ENCODE measurements at regions not wholly inside any gene's neighbourhood (a gene's known extent, or its start where the extent isn't known, plus 50 kb on each side); places are given as distances from the start of the nearest gene placed in this dataset.

- 11% methylated on average over 3 of the region's 3 CpGs for WGBS (ENCODE audit: low lambda C conversion rate)
- in situ Hi-C loops (cut with HindIII; ENCODE audit: extremely low pct_ligation_motif_present, low pct_unique_long_range_greater_than_20kb): no loop called here
Measured at GRCh38 chr3:26474706-26475105, 147.9 kb upstream of the LRRC3B start.

DNA sequence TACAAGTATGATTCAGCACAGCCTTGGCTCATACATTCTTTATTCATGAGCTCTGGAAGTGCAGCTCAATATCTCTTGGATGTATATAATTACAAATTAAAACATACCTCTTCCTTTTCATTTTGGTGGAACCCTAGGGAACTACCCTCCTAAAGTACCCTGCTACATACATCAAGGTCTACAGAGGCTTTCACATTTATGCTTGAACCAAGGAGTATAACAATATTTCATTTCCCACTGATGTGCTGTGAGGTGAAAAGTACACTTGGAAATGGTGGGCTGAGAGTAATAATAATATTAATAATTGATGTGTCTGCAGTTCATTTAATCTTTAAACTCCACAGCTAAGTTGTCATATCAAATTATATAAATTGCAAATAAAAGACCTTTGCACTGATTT is 142.2 kb upstream of the LRRC3B start:
- POLR2A ChIA-PET: no interaction called here
- BruUV-seq (replicated peaks): no TSS peak
- H2AFZ ChIP-seq (ENCODE audit: low read length): no peak overlapping the region
- TF ChIP-seq TEAD3 (CRISPR knock-in tag; optimal IDR thresholded peaks at IDR 0.05; ENCODE audit: borderline replicate concordance): no peak
- TF ChIP-seq ZC3H4 (CRISPR knock-in tag; IDR thresholded peaks at IDR 0.05; ENCODE audit: borderline replicate concordance): no peak
- TF ChIP-seq, protein P1, sequence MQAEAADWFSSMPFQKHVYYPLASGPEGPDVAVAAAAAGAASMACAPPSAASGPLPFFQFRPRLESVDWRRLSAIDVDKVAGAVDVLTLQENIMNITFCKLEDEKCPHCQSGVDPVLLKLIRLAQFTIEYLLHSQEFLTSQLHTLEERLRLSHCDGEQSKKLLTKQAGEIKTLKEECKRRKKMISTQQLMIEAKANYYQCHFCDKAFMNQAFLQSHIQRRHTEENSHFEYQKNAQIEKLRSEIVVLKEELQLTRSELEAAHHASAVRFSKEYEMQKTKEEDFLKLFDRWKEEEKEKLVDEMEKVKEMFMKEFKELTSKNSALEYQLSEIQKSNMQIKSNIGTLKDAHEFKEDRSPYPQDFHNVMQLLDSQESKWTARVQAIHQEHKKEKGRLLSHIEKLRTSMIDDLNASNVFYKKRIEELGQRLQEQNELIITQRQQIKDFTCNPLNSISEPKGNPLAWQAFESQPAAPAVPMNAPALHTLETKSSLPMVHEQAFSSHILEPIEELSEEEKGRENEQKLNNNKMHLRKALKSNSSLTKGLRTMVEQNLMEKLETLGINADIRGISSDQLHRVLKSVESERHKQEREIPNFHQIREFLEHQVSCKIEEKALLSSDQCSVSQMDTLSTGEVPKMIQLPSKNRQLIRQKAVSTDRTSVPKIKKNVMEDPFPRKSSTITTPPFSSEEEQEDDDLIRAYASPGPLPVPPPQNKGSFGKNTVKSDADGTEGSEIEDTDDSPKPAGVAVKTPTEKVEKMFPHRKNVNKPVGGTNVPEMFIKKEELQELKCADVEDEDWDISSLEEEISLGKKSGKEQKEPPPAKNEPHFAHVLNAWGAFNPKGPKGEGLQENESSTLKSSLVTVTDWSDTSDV (CRISPR knock-in tag; IDR thresholded peaks at IDR 0.05): no peak
- no peak for TF ChIP-seq ZNF841 (CRISPR knock-in tag; IDR thresholded peaks at IDR 0.05; ENCODE audit: borderline replicate concordance)
- TF ChIP-seq, protein P2, sequence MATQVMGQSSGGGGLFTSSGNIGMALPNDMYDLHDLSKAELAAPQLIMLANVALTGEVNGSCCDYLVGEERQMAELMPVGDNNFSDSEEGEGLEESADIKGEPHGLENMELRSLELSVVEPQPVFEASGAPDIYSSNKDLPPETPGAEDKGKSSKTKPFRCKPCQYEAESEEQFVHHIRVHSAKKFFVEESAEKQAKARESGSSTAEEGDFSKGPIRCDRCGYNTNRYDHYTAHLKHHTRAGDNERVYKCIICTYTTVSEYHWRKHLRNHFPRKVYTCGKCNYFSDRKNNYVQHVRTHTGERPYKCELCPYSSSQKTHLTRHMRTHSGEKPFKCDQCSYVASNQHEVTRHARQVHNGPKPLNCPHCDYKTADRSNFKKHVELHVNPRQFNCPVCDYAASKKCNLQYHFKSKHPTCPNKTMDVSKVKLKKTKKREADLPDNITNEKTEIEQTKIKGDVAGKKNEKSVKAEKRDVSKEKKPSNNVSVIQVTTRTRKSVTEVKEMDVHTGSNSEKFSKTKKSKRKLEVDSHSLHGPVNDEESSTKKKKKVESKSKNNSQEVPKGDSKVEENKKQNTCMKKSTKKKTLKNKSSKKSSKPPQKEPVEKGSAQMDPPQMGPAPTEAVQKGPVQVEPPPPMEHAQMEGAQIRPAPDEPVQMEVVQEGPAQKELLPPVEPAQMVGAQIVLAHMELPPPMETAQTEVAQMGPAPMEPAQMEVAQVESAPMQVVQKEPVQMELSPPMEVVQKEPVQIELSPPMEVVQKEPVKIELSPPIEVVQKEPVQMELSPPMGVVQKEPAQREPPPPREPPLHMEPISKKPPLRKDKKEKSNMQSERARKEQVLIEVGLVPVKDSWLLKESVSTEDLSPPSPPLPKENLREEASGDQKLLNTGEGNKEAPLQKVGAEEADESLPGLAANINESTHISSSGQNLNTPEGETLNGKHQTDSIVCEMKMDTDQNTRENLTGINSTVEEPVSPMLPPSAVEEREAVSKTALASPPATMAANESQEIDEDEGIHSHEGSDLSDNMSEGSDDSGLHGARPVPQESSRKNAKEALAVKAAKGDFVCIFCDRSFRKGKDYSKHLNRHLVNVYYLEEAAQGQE (IDR thresholded peaks at IDR 0.05; ENCODE audit: borderline replicate concordance in 1 of 2, low read depth in 1 of 2, low read length in 2 of 2): no peak
- no peak for TF ChIP-seq TFE3 (CRISPR knock-in tag; IDR thresholded peaks at IDR 0.05)
- no peak for TF ChIP-seq MED13 (CRISPR knock-in tag; IDR thresholded peaks at IDR 0.05)
- TF ChIP-seq ZNF280B (CRISPR knock-in tag; IDR thresholded peaks at IDR 0.05; ENCODE audit: borderline replicate concordance): no peak
- TF ChIP-seq ZKSCAN5 (CRISPR knock-in tag; IDR thresholded peaks at IDR 0.05): no peak

More at GRCh38 chr3:26474706-26475105, 147.9 kb upstream of the LRRC3B start:
- H4K20me1 ChIP-seq (ENCODE audit: insufficient read depth, low read length): no peaks in the 10 kb centered on the region
- ATAC-seq: no peak
- ChIA-PET POLR2A (no interaction called here), CTCF (ENCODE audit: low intra/inter-chr PET ratio, low total read pairs) (no interaction called here)
- H3K4me1 ChIP-seq (ENCODE audit: insufficient read depth, low read length): no peaks in the 10 kb centered on the region
- intact Hi-C loops (cut with micrococcal nuclease; ENCODE audit: unreplicated experiment): no loop called here
- no peak overlapping the region for H3K4me2 ChIP-seq (ENCODE audit: low read depth, low read length)
- no peaks in the 10 kb centered on the region for H3K27me3 ChIP-seq (ENCODE audit: control insufficient read depth in 1 of 2, insufficient read depth in 2 of 2, low read length in 2 of 2)
- no TSS peak for BruUV-seq (replicated peaks)
- peaks cover 47% of the 10 kb centered on the region for H3K9me3 ChIP-seq (ENCODE audit: low read length)
- TF ChIP-seq ZNF431 (CRISPR knock-in tag; IDR thresholded peaks at IDR 0.05; ENCODE audit: borderline replicate concordance, low read depth): no peak
- no peaks in the 10 kb centered on the region for H3K36me3 ChIP-seq (replicated peaks in 1 of 2; ENCODE audit: control insufficient read depth in 1 of 2, insufficient read depth in 2 of 2, low read length in 2 of 2)
- H3K9ac ChIP-seq (ENCODE audit: insufficient read depth, low read depth, low read length): no peak overlapping the region
- H2AFZ ChIP-seq (ENCODE audit: low read length): no peak overlapping the region
- H3K4me3 ChIP-seq (replicated peaks in 1 of 3; ENCODE audit: insufficient read depth in 1 of 3, low read depth in 2 of 3, low read length in 3 of 3): no peak overlapping the region
- no peak for DNase-seq (ENCODE audit: low spot score)
- no peak overlapping the region for H3K27ac ChIP-seq (ENCODE audit: extremely low read length, insufficient read depth, low read length)
- H3K79me2 ChIP-seq (ENCODE audit: insufficient read depth, low read length): no peaks in the 10 kb centered on the region
- FAIRE-seq: no peak

More for the DNA sequence above, 142.2 kb upstream of the LRRC3B start:
- CTCF ChIA-PET (ENCODE audit: low intra/inter-chr PET ratio, low total read pairs): no interaction called here
- DNase-seq (ENCODE audit: low spot score) (no peak), FAIRE-seq (no peak), ATAC-seq (no peak)
- Histone ChIP-seq H4K20me1 (ENCODE audit: insufficient read depth, low read length) (no peaks in the 10 kb centered on the region), H3K27ac (ENCODE audit: extremely low read length, insufficient read depth, low read length) (no peak overlapping the region), H3K9ac (ENCODE audit: insufficient read depth, low read depth, low read length) (no peak overlapping the region), H3K4me1 (ENCODE audit: insufficient read depth, low read length) (no peaks in the 10 kb centered on the region), H3K79me2 (ENCODE audit: insufficient read depth, low read length) (no peaks in the 10 kb centered on the region), H3K9me3 (ENCODE audit: low read length) (peaks cover 64% of the 10 kb centered on the region), H3K27me3 (ENCODE audit: control insufficient read depth in 1 of 2, insufficient read depth in 2 of 2, low read length in 2 of 2) (no peaks in the 10 kb centered on the region), H3K4me3 (replicated peaks in 1 of 3; ENCODE audit: insufficient read depth in 1 of 3, low read depth in 2 of 3, low read length in 3 of 3) (no peak overlapping the region), H3K4me2 (ENCODE audit: low read depth, low read length) (no peak overlapping the region), H3K36me3 (replicated peaks in 1 of 2; ENCODE audit: control insufficient read depth in 1 of 2, insufficient read depth in 2 of 2, low read length in 2 of 2) (no peaks in the 10 kb centered on the region)
- intact Hi-C loops (cut with micrococcal nuclease; ENCODE audit: unreplicated experiment): no loop called here
- in situ Hi-C loops (cut with HindIII; ENCODE audit: extremely low pct_ligation_motif_present, low pct_unique_long_range_greater_than_20kb): no loop called here

Measured in HepG2 (cell line).